CD14-positive monocyte (primary cell): ENCODE measurements at regions not wholly inside any gene's neighbourhood (a gene's known extent, or its start where the extent isn't known, plus 50 kb on each side); places are given as distances from the start of the nearest gene placed in this dataset.

Experiments
- DNase-seq, 3 donors: peaks; one replicate each; pipeline ENCODE4 v3.0.0-alpha.2; 2011 to 2022
- H2AFZ ChIP-seq: 2 replicates; pipeline ENCODE4 v1.6.0; 2012; ENCODE audit warnings: mild to moderate bottlenecking, low read depth, low read length, inconsistent platforms; ENCODE audit not compliant: insufficient read depth, poor library complexity, severe bottlenecking
- H3K27ac ChIP-seq, 2 donors: 1 replicate in 1 of 2; 2 replicates in 1 of 2; pipeline ENCODE4 v1.5.1; 2012 to 2013; ENCODE audit warnings: low read length in 2 of 2, control low read depth in 1 of 2, inconsistent platforms in 1 of 2, low read depth in 1 of 2, mild to moderate bottlenecking in 1 of 2
- H3K27me3 ChIP-seq, 2 donors: one replicate each; pipeline versions ENCODE4 v1.6.0 to v1.6.1; 2011 to 2013; ENCODE audit warnings: low read length in 2 of 2; ENCODE audit not compliant: control insufficient read depth in 2 of 2, insufficient read depth in 2 of 2
- H3K36me3 ChIP-seq, 2 donors: replicated peaks in 1 of 2; 1 replicate in 1 of 2; 2 replicates in 1 of 2; pipeline versions ENCODE4 v1.5.1 to v1.6.1; 2012 to 2013; ENCODE audit warnings: low read length in 2 of 2, control low read depth in 1 of 2, inconsistent platforms in 1 of 2, mild to moderate bottlenecking in 1 of 2; ENCODE audit not compliant: insufficient read depth in 2 of 2, control insufficient read depth in 1 of 2
- H3K4me1 ChIP-seq, 2 donors: 1 replicate in 1 of 2; 2 replicates in 1 of 2; pipeline versions ENCODE4 v1.5.1 to v1.6.1; 2012 to 2013; ENCODE audit warnings: low read length in 2 of 2, control low read depth in 1 of 2, inconsistent platforms in 1 of 2, mild to moderate bottlenecking in 1 of 2, moderate library complexity in 1 of 2; ENCODE audit not compliant: insufficient read depth in 2 of 2, control insufficient read depth in 1 of 2
- H3K4me2 ChIP-seq: replicated peaks from 2 replicates; pipeline ENCODE3; 2012; ENCODE audit warnings: low read length, moderate library complexity, mild to moderate bottlenecking; ENCODE audit not compliant: poor library complexity, severe bottlenecking; ENCODE audit errors: extremely low read depth
- H3K4me3 ChIP-seq, 3 experiments: fragments of 200-600 bp in 1 of 3; sonication (generic) in 1 of 3; replicated peaks in 1 of 3; 1 replicate in 2 of 3; 2 replicates in 1 of 3; pipeline ENCODE4 v1.5.1; 2011 to 2013; ENCODE audit warnings: low read length in 3 of 3, mild to moderate bottlenecking in 3 of 3, control low read depth in 2 of 3, low read depth in 2 of 3, inconsistent platforms in 1 of 3, moderate library complexity in 1 of 3
- H3K79me2 ChIP-seq: 2 replicates; pipeline ENCODE4 v1.6.0; 2012; ENCODE audit warnings: mild to moderate bottlenecking, control low read depth, inconsistent platforms, low read length, moderate library complexity; ENCODE audit not compliant: insufficient read depth
- H3K9ac ChIP-seq: 2 replicates; pipeline ENCODE4 v1.6.0; 2017; ENCODE audit warnings: low read length, mild to moderate bottlenecking; ENCODE audit not compliant: insufficient read depth, poor library complexity, severe bottlenecking
- H3K9me3 ChIP-seq, 2 donors: replicated peaks in 1 of 2; 1 replicate in 1 of 2; 2 replicates in 1 of 2; pipeline versions ENCODE4 v1.5.1 to v1.6.1; 2012 to 2013; ENCODE audit warnings: low read length in 2 of 2, control low read depth in 1 of 2; ENCODE audit not compliant: control insufficient read depth in 1 of 2, insufficient read depth in 1 of 2
- H4K20me1 ChIP-seq: 2 replicates; pipeline ENCODE4 v1.6.0; 2012; ENCODE audit warnings: mild to moderate bottlenecking, low read length, control low read depth, moderate library complexity; ENCODE audit not compliant: insufficient read depth
- H3K27ac Mint-ChIP-seq, 7 donors: one replicate each; pipeline ENCODE4 v1.8.0; 2020; ENCODE audit warnings: mild to moderate bottlenecking in 7 of 7, mixed read lengths in 7 of 7, moderate library complexity in 6 of 7, inconsistent platforms in 2 of 7
- H3K27me3 Mint-ChIP-seq, 3 donors: one replicate each; pipeline ENCODE4 v1.8.0; 2021 to 2022; ENCODE audit warnings: low read depth in 3 of 3, mild to moderate bottlenecking in 3 of 3, mixed read lengths in 3 of 3, moderate library complexity in 3 of 3, inconsistent platforms in 1 of 3
- H3K36me3 Mint-ChIP-seq, 2 donors: one replicate each; pipeline ENCODE4 v1.8.0; 2020; ENCODE audit warnings: mixed read lengths in 2 of 2, inconsistent platforms in 1 of 2, mild to moderate bottlenecking in 1 of 2
- H3K4me1 Mint-ChIP-seq: one replicate; pipeline ENCODE4 v1.8.0; 2020; ENCODE audit warnings: mild to moderate bottlenecking, mixed read lengths
- H3K4me3 Mint-ChIP-seq, 2 donors: one replicate each; pipeline ENCODE4 v1.8.0; 2020; ENCODE audit warnings: mild to moderate bottlenecking in 2 of 2, mixed read lengths in 2 of 2, moderate library complexity in 1 of 2
- H3K9me3 Mint-ChIP-seq, 7 donors: one replicate each; pipeline ENCODE4 v1.8.0; 2020 to 2022; ENCODE audit warnings: mixed read lengths in 7 of 7, mild to moderate bottlenecking in 6 of 7, moderate library complexity in 6 of 7, inconsistent platforms in 2 of 7
- WGBS: methylation state at CpG from one replicate; pipeline ENCODE4 v1.1.5; 2013; ENCODE audit warnings: missing lambda C conversion rate; ENCODE audit not compliant: insufficient coverage; 5-methylcytosine and 5-hydroxymethylcytosine counted together
- intact Hi-C, 2 donors: fragments of 100-400 bp; cut with micrococcal nuclease; formaldehyde crosslinking; loops; one replicate each; pipeline versions ENCODE4 v1.15.0 to v1.15.1; 2023
- TF ChIP-seq, protein P1 (sequence below): fragments of 200-600 bp; IDR thresholded peaks from one replicate; pipeline ENCODE4 v1.8.0; 2022; ENCODE audit warnings: antibody characterized with exemption, mild to moderate bottlenecking

- TF ChIP-seq, protein P1, sequence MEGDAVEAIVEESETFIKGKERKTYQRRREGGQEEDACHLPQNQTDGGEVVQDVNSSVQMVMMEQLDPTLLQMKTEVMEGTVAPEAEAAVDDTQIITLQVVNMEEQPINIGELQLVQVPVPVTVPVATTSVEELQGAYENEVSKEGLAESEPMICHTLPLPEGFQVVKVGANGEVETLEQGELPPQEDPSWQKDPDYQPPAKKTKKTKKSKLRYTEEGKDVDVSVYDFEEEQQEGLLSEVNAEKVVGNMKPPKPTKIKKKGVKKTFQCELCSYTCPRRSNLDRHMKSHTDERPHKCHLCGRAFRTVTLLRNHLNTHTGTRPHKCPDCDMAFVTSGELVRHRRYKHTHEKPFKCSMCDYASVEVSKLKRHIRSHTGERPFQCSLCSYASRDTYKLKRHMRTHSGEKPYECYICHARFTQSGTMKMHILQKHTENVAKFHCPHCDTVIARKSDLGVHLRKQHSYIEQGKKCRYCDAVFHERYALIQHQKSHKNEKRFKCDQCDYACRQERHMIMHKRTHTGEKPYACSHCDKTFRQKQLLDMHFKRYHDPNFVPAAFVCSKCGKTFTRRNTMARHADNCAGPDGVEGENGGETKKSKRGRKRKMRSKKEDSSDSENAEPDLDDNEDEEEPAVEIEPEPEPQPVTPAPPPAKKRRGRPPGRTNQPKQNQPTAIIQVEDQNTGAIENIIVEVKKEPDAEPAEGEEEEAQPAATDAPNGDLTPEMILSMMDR, result no peak
- H3K36me3 Mint-ChIP-seq, result peaks cover 0 to 2% of the 10 kb centered on the region in 2 donors
- H3K36me3 ChIP-seq, result no peaks in the 10 kb centered on the region
- H3K4me3 ChIP-seq, result no peak overlapping the region
- H3K4me1 Mint-ChIP-seq, result peaks cover 85% of the 10 kb centered on the region
- no peak for DNase-seq
- H4K20me1 ChIP-seq, result no peaks in the 10 kb centered on the region
- H3K27ac Mint-ChIP-seq, result peak overlapping the region; percentile 59 to 90 (median 81)
- intact Hi-C loops, result no loop called here
- H3K9ac ChIP-seq, result no peak overlapping the region
- H3K9me3 ChIP-seq, result peaks cover 2 to 3% of the 10 kb centered on the region in 2 donors
- H2AFZ ChIP-seq, result no peak overlapping the region
- peak overlapping the region; percentile 37 for H3K4me2 ChIP-seq
- H3K79me2 ChIP-seq, result no peaks in the 10 kb centered on the region
- H3K27me3 ChIP-seq, result no peaks in the 10 kb centered on the region
- 38% methylated on average over 1 of the region's 4 CpGs for WGBS
- H3K4me1 ChIP-seq, result peaks cover 86 to 90% of the 10 kb centered on the region in 2 donors
- H3K4me3 Mint-ChIP-seq, result peak overlapping the region in 1 of 2 donors; percentile 21
- H3K27ac ChIP-seq, result peak overlapping the region; percentile 31 to 51
- H3K27me3 Mint-ChIP-seq, result no peaks in the 10 kb centered on the region
- peaks cover 2 to 6% (median 3%) of the 10 kb centered on the region in 7 donors for H3K9me3 Mint-ChIP-seq
Observed at GRCh38 chr4:38332699-38333098, 331.3 kb upstream of the KLF3 start.

- Histone ChIP-seq H3K4me3 (no peak overlapping the region), H3K4me2 (peak overlapping the region; percentile 37), H4K20me1 (no peaks in the 10 kb centered on the region), H3K27ac (peak overlapping the region; percentile 31 to 51), H2AFZ (no peak overlapping the region), H3K36me3 (no peaks in the 10 kb centered on the region), H3K9ac (no peak overlapping the region), H3K27me3 (no peaks in the 10 kb centered on the region), H3K79me2 (no peaks in the 10 kb centered on the region), H3K9me3 (peaks cover 6 to 8% of the 10 kb centered on the region in 2 donors), H3K4me1 (peaks cover 81 to 84% of the 10 kb centered on the region in 2 donors)
- TF ChIP-seq, protein P1, result no peak
- no CpG with 5 or more reads among the region's 2 CpGs for WGBS
- intact Hi-C loops, result no loop called here
- DNase-seq, result peak; percentile 21 to 53 (median 22)
- peaks cover 3 to 5% of the 10 kb centered on the region in 2 donors for H3K36me3 Mint-ChIP-seq
- H3K9me3 Mint-ChIP-seq, result peaks cover 7 to 12% (median 8%) of the 10 kb centered on the region in 7 donors
- H3K27ac Mint-ChIP-seq, result peak overlapping the region; percentile 59 to 90 (median 81)
- no peaks in the 10 kb centered on the region for H3K27me3 Mint-ChIP-seq
- H3K4me3 Mint-ChIP-seq, result peak overlapping the region in 1 of 2 donors; percentile 21
- peaks cover 80% of the 10 kb centered on the region for H3K4me1 Mint-ChIP-seq
Observed at GRCh38 chr4:38333219-38333618, 330.8 kb upstream of the KLF3 start.
